H1 (cell line): ENCODE measurements at regions not wholly inside any gene's neighbourhood (a gene's known extent, or its start where the extent isn't known, plus 50 kb on each side); places are given as distances from the start of the nearest gene placed in this dataset.

ENCODE experiments used
- KDM5A ChIP-seq: fragments of 200-600 bp; IDR thresholded peaks from 2 replicates; pipeline ENCODE4 v1.7.1; 2012; ENCODE audit warnings: mild to moderate bottlenecking, low read length, inconsistent platforms, mixed read lengths
- RNF2 ChIP-seq: fragments of 200-900, 300-1000 bp; sonication (generic); IDR thresholded peaks from 2 replicates; pipeline ENCODE4 v1.7.1; 2016; ENCODE audit warnings: borderline replicate concordance, low read depth, mild to moderate bottlenecking, antibody characterized with exemption, low read length; ENCODE audit not compliant: poor library complexity, severe bottlenecking; ENCODE audit errors: missing control alignments

DNA sequence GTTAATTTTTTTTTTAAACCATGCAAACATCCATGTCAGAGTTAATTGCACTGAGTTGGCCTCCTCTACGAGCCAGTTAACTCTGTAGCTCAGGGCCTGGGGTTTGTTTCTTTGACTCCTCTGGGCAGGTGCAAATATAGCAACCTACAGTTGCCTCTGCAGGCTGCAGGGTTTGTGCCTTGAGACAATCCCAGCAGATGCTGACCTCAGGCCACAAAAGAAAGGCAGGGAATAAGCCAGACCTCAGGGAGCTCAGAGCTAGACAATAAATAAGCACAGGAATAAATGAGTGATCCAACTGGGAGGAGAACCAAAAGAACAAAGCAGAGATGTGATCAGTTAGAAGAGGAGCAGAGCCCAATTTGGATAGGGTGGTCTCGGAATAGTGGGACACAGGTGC lies 390.8 kb downstream of the SHANK2 start (continued):
- TF ChIP-seq KDM5A, result no peak
- no peak for TF ChIP-seq RNF2
